Sigmoid colon (tissue), 4 donors: ENCODE measurements at regions not wholly inside any gene's neighbourhood (a gene's known extent, or its start where the extent isn't known, plus 50 kb on each side); places are given as distances from the start of the nearest gene placed in this dataset.

ENCODE experiments used
- CTCF ChIP-seq, 4 experiments: fragments of 450-650 bp in 3 of 4; fragments of 200-600 bp in 1 of 4; IDR thresholded peaks; one replicate each; pipeline ENCODE4 v1.5.1; 2016 to 2019; ENCODE audit warnings: antibody characterized with exemption in 4 of 4, mild to moderate bottlenecking in 3 of 4, moderate library complexity in 2 of 4
- EP300 ChIP-seq, 4 donors: sonication (generic); formaldehyde crosslinking; IDR thresholded peaks; one replicate each; pipeline ENCODE4 v1.6.1; 2017; ENCODE audit warnings: antibody characterized with exemption in 4 of 4
- POLR2A ChIP-seq, 2 donors: fragments of 450-650 bp; IDR thresholded peaks; one replicate each; pipeline ENCODE4 v1.6.1; 2016; ENCODE audit warnings: antibody characterized with exemption in 2 of 2, mild to moderate bottlenecking in 2 of 2, moderate library complexity in 2 of 2
- POLR2AphosphoS5 ChIP-seq, 4 donors: sonication (generic); formaldehyde crosslinking; IDR thresholded peaks; one replicate each; pipeline ENCODE4 v1.6.1; 2017; ENCODE audit warnings: antibody characterized with exemption in 4 of 4

- TF ChIP-seq CTCF (IDR thresholded peaks at IDR 0.05), result no peak
- no peak for TF ChIP-seq POLR2A (IDR thresholded peaks at IDR 0.05)
- no peak for TF ChIP-seq POLR2AphosphoS5 (IDR thresholded peaks at IDR 0.05)
- TF ChIP-seq EP300 (IDR thresholded peaks at IDR 0.05), result no peak
These were observed 66.3 kb upstream of the POLG start for GRCh38 chr15:89400782-89401545.
